HG02763 (cell line): ENCODE measurements at regions not wholly inside any gene's neighbourhood (a gene's known extent, or its start where the extent isn't known, plus 50 kb on each side); places are given as distances from the start of the nearest gene placed in this dataset.

ENCODE experiments used
- ATAC-seq: cut with Tn5 transposase; IDR thresholded peaks from one replicate; pipeline ENCODE4 v1.9.1; 2021; ENCODE audit warnings: mild to moderate bottlenecking, moderate library complexity; ENCODE audit not compliant: unreplicated experiment

DNA sequence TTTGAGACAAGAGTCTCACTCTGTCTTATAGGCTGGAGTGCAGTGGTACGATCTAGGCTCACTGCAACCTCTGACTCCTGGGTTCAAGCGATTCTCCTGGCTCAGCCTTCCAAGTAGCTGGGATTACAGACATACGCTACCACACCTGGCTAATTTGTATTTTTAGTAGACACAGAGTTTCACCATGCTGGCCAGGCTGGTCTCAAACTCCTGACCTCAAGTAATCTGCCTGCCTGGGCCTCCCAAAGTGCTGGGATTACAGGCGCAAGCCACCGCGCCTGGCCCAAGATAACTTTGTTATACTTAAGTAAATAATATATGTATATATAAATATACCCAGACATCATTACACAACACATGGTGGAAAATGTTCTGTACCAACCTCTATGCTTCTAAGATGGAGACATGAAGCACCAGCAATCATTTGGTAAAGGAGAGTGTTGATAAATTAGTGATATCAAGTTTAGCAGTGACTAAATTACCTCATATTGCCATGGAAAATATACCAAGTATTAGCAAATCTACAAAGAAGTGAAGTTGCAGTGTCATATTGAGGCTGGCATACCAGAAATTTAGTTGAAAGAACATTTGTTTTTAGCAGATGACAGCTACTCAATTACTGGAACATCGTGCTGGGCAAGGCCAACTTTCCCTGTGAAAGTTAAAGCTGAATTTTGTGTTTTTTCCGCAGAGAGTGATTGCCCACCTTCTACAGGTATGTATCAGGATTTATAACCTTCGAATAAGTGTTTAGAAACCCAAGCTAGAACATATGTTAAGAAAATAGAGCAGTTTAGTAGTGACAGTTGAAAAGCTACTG lies 177.7 kb downstream of the MYCN start:
- no peak for ATAC-seq

DNA sequence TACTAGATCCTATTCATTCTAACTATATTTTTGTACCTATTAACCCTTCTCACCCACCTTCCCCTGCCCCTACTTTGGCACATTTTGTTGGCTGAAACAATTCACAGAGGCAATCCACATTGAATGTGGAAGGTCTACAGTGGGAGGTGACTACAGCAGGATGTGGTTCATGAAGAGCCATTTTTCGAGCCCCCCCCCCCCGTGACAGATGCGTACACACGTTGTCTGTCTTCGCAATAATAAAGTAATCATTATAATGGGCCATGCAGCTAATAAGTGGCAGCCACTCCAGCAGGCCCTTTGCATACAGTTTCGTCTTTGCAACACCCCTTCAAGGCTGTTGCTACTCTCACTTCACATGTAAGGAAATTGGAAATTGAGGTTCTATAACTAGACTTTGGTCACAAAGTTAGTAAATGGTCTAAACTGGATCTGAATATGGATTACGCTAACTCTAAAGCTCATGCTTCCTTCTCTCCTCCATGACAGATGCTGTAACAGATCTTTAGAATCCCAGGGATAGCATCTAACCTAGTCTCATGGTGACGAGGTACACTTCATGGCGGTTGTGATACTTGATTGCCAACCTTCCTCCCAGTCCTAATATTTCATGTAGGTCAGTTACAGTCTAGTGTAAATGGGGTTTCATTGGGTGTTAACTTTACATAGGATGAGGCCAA lies 176.8 kb downstream of the MYCN start:
- no peak for ATAC-seq

DNA sequence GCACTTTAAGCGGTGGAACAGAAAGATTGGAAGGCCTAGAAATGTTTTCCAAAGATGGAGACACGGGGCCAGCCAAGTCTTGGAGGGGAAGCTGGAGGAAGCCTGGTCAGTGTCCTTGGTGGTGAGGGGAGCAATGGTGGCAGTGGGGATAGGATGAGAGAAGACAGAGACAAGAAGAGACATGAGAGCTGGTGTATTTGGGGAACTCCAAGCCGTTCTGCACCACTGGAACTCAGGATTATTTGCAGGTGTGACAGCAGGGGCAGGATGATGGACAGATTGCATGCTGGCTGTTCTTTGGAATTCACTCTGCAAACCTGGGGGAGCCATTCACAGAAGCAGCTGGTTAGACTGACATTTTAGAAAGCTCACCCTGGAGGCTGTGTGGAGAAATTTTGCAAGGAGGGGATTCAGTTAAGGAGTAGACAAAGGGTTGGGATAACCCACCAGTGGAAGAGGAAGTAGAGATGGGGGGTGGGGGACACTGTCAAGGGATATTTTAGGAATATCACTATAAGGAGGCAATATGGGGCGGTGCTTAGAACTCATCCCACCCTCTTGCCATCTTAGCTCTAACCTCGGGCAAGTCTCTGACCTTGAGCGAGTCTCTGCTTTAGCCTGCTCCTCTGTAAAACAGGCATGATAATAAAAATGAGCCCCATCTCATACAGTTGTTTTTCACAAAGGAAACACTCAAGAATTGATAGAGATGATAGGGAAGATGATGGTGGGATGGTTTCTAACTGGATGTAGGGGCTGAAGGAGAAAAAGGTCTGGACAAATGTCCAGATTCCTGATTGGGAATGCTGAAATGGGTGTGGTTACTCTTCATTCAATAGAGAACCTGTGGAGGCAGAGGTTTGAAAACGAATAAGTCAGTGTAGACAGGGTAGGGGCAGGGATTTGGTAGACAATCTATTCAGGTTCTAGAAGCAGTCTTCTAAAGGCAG lies 175.8 kb downstream of the MYCN start:
- ATAC-seq, result no peak

DNA sequence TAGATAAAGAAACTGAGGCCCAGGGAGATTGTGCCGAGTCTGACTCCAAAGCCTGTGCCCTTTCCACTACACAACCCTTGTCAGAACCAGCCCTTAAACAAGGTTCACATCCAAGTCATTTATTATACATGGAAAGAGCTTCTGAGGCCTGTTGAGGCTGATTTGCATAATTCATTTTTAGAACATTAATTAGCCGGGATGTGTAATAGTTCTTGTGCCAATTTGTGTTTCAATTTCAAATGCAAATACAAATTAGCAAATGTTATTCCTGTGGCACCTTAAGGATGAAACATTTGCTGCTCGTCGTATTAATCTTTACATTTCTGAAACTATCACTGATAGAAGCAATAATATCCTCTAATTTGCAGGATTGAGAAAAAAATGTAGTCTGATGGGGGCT lies 174.9 kb downstream of the MYCN start:
- ATAC-seq, result no peak

DNA sequence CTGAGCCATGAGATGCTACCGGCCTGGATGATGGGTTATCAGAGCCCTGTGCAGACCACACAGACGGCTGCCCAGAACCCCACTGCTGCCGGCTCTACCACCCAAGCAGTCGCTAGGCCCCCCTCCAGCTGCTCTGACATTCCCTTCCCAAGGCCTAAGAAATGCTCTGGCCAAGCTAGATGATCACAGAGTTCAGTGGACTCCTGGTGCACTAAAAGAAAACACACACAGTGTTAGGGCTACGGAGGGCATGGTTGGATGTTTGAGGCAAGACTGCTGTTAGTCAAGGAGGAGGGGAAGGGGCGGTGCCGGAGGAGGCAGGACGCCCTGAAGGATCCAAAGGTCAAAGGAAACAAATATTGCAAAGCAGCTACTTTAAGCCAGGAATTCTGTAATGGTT lies 174.5 kb downstream of the MYCN start:
- no peak for ATAC-seq

DNA sequence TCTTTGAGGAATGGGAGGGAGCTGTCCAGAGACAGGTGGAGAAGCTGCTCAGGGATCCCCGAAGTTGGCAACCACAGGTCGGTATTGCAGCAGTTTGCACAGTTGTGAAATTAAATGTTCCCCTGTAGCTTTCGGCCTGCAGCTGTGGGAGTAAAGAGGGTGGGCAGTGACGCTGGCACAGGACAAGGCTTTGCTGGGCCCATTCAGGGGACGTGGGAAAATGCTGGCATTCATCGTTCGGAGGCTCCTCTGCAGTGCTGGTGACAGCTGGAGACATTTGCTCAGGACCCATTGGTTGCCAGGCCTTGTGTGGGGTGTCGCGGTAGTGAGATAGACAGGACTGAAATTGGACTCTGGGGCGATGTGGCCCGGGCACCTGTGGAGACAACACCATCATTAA lies 173.7 kb downstream of the MYCN start:
- ATAC-seq, result no peak

DNA sequence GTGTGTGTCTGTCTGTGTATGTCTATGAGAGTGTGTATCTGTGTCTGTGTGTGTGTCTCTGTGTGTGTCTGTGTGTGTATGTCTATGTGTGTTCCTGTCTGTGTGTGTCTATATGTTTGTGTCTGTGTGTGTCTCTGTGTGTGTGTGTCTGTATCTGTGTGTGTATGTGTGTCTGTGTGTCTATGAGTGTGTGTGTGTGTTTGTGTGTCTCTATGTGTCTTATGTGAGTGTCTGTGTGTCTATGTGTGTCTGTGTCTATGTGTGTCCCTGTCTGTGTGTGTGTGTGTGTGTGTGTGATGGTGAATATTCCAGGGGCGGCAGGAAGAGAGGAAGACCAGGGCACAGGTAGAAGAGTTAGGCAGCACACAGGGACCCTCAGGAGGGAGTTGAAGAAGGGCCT lies 173.2 kb downstream of the MYCN start:
- no peak for ATAC-seq

DNA sequence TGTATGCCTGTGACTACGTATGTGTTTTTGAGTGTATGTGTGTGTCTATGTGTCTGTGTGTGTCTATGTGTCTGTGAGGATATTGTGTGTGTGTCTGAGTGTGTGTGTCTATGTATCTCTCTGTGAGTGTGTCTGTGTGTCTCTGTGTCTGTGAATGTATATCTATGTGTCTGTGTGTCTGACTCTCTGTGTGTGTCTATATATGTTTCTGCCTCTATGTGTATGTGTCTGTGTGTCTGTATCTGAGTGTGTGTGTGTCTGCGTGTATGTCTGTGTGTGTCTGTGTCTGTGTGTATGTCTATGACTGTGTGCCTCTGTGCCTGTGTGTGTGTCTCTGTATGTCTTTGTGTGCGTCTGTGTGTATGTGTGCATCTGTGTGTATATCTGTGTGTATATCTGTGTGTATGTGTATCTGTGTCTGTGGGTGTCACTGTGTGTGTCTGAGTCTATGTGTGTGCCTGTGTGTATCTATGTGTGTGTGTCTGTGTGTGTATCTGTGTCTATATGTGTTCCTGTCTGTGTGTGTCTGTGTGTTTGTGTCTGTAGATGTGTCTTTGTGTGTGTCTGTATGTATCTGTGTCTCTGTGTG lies 172.7 kb downstream of the MYCN start:
- ATAC-seq, result no peak

DNA sequence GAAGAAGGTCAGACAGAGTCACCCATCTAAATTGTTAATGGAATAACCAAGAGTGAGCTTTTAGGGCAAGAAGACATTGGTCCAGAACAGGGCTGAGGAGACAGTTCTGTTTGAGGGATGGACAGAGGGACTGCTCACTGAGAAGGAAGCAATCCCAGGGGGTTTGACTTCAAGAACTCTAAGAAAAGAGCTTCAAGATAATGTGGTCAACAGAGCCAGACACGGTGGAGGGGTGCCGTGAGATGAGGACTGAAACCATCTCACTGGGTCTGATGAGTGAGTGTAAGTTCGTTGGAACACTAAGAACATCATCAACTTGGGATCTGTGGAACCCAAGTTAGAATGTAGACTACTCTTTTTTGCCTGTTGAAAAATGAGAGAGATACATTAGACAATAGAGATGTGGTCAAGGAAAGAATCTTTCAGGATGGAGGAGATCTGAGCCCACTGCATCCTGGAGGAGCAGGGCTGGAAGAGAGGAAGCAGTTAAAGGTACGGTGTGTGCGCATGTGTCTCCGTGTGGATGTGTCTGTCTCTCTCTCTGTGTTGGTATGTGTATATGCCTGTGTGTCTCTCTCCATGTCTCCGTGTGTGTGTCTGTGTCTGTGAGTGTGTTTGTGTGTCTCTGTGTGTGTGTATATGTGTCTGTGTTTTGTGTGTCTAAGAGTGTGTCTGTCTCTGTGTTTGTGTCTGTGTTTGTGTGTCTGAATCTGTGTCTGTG lies 172.1 kb downstream of the MYCN start:
- no peak for ATAC-seq

DNA sequence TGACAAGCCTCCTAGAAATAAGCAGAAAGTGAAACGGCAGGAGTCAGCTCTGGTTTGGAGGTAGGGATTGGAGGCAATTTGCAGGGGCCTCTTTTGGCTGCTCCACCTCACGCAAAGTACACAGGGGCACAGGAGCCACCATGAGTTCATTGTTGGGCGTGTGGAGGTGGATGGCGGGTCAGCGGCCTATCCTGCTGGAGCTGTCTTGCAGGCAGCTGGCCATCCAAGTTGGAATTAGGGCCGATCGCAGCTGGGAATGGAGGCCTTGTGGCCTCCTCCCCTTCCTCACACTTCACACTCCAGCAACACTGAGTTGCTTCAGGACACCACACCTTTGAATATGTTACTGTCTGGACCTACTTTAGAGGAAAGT lies 171.5 kb downstream of the MYCN start:
- no peak for ATAC-seq

DNA sequence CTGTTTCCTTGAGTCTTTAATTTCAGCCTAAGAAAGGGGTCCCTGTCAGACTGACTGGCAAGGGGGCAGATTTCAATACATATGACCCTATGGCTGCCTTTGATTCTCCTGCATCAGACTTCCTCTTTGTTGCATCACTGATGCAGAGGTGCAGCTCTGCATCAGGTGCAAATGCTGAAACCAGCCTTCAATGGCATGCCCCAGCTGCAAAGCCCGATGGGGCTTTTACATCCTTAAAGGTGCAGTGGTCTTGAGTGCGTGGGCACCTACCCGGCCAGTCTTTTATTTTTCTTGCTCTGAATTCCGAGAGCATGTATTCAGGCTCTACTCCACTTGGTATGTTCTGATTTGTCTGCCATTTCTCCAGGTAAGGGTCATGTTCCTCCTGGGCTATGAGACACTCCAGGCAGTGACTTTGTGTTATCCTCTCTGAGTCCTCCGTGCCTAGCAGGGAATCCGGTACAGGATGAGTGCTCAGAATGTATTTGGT lies 169.5 kb downstream of the MYCN start:
- ATAC-seq, result no peak

DNA sequence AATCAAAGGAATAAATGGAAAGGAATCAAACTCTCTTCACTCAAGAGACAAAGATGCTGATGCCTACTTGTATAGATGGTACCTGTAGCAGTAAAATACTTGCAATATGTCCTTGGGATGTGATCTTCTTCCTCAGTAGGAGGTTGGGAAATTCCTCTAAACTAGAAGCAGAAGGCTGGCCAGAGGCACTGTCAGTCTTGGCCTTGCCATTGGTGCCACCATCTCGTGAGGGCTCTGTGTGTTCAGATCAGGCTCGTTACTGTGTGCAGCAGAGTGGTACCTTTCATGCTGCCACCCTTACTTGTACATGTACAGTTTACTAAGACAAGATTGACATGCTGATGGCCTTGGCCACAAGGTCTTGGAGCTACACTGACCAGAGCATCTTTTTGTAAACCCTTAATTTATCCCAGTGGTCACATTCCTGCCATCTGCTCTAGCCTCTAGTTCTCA lies 169.0 kb downstream of the MYCN start:
- no peak for ATAC-seq

DNA sequence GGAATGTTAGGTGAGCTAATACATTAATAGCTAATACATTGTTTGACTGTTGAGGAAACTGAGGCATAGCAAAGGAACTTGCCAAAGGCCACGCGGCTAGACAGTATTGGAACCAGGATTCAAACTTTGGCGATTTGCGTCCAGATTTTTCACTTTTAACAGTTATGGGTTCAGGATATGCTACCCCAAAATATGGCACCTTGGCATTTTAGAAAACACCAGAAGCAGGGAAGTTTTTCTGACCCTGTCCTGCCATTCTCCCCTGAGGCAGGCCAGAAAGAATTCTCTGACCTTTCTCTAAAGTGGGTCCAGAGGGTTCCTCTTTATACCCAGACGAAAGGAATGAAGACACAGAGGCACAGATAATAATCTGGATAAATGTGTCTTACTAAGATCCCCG lies 166.9 kb downstream of the MYCN start:
- ATAC-seq, result no peak

DNA sequence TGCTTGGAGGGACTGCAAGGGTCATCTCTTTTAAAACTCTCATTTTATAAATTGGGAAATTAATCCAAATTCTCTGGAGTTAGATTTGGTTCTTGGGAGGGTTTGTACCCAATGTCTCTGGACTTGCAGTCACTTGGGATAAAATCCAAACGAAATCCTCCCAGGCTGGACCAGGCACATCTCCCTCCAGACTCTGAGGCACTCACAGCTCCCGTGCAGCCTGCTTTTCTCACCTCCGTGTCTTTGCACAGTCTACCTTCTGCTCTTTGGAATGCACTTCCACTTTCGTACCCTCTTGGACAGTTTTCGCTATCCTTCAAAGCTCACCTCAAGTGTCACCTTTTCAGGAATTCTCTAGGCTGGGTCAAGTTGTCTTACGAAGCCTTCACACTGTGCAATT lies 166.3 kb downstream of the MYCN start:
- ATAC-seq, result no peak

DNA sequence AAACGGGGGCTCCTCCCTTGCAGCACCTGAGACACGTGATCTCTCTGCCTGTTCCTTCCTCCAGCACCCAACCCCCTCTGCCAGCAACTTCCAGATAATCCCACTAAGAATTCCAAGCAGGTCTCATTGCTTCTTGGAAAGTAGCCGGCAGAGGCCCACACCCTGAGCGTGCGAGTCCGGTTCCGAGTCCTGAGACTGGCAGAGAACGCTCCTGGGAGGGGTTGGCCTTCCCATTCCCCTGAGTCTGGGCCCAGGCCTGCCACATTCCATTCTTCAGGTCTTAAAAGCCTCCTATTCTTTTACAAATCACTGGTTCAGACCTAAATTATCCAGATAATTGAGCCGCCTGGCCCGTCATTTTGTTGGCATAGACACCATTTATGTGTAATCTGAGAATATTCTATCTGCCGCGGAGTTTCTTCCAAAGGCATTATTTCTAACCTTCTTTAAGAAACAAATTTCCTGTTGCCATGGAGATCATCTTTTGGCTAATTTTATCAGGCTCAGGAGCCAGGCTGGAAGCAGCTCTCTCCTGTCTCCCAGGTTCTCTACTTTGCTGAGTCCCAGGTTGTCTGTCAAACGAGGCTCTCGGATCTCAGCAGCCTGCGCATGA lies 165.4 kb downstream of the MYCN start:
- no peak for ATAC-seq

DNA sequence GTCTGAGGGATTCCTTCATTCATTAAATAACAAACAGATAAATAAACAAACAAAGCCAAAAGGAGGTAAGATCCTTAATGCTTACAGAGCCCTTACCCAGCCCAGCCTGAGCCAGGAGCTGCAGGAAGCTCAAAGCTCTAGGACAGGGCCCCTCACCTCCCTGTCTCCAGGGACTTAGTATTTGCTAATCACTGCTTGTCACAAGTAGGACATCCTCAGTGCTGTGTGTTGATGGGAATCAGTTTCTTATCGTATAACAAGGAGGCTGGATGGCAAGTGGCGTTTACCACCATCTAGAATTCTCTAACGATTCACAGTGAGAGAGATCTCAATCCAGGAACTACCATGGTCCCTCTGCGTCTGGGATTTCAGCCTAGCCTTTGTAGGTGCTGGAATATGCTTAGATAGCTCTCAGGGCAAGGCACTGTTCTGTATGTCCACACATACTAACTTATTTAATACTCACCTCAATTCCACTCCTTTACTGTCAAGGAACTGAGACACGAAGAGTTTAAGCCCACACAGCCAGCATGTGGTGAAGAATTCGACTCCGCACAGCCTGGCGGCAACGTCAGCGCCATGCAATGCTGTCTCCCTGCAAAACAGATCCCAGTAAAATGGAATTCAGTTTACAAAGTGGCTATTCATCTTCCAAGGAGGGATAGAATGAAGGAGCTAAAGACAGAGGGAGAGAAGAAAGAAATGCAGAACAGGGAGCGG lies 164.8 kb downstream of the MYCN start:
- no peak for ATAC-seq

DNA sequence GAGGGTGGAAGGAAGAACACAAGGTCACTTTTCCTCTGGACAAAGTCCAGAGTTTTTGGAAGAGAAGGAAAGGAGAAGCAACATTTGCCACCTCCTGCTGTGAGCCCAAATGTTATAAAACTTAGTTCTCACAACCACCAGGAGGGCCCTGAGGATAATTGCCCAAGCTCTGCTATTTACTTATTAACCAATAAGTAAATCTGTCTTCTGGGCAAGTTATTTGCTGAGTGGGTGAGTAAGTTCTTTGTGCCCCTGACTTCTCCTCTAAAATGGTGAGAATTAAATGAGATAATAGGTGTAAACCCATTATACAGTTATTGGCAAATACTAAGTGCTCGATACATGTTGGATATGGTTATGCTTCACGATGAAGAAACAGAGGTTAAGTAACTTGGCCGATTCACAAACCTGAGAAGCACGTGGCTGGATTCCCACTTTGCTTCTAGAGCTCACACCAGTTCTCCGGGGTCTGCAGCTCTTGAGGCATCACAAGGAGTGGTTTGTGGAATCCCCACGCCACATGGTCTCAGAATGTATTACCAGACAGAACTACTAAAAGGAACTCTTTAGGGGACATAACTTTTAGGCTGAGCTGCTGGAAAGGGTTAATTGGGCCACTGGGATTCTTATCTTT lies 164.1 kb downstream of the MYCN start:
- ATAC-seq, result no peak

DNA sequence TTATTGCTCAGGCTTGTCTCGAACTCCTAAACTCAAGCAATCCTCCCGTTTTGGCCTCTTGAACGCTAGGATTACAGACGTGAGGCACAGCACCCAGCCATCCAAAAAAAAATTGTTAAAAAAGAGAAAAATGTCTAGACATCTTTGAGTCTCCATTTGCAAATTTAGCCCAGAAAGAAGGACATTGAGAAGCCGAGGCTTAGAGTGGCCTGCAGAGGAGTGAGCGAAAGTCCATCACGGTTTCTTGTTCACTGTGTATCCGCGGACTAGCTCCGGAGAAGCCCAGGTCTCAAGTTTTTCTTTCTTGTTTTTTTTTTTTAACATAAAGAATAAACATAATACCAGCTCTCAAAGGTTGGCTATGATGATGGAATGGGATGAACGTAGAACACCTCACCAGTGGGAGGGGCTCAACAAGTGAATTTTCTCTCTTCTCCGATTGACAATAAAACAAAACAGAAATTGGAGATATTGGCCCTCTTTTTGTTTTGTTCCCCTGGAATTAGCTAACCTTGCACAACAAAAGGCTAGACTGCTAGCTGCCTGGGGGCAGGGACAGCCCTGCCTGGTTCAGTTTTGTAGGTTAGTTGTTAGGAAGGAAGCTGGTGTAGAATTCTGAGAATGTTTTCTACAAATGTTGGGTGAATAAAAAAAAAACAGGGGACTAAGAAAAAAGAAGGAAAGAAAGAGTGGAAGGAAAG lies 163.4 kb downstream of the MYCN start:
- no peak for ATAC-seq
